NT2/D1 (cell line): ENCODE measurements at regions not wholly inside any gene's neighbourhood (a gene's known extent, or its start where the extent isn't known, plus 50 kb on each side); places are given as distances from the start of the nearest gene placed in this dataset.

Experiments
- SUZ12 ChIP-seq: IDR thresholded peaks from 2 replicates; pipeline ENCODE4 v1.6.1; 2011; ENCODE audit not compliant: insufficient read length, insufficient read depth; ENCODE audit errors: extremely low read depth
- ZNF274 ChIP-seq: IDR thresholded peaks from 2 replicates; pipeline ENCODE4 v1.6.1; 2011; ENCODE audit warnings: mild to moderate bottlenecking, low read depth, low read length

DNA sequence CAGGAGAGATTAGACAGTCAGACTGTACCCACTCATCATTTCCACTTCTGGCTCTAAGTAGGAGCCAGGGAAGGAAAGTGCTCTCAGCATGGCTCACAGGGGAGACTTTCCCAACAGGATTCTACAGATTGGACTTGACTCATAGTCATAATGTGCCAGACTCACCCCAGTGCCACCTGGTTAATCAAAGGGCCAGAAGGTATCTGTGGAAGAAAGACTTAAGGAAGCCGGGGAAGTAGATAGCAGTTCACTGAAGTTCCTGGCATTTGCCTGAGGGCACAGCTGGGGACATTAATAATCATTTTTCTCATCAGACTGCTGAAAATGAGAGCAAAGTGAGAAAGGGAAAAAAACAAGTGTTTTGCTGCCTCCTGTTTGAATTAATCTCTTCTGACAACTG is 717.5 kb downstream of the TUSC7 start:
- TF ChIP-seq ZNF274 (no peak), SUZ12 (no peak)
